HEK293T (cell line): ENCODE measurements at regions not wholly inside any gene's neighbourhood (a gene's known extent, or its start where the extent isn't known, plus 50 kb on each side); places are given as distances from the start of the nearest gene placed in this dataset.

Experiments used
- CTCF ChIA-PET: fragments of 350-600 bp; formaldehyde crosslinking; extraction: SDS; loops from one replicate; lab custom pipeline; 2021; ENCODE audit warnings: antibody characterized with exemption, inconsistent platforms; lab: Yijun Ruan, JAX
- POLR2A ChIA-PET: fragments of 350-600 bp; formaldehyde crosslinking; extraction: SDS; loops from one replicate; lab custom pipeline; 2020; ENCODE audit warnings: antibody characterized with exemption, inconsistent platforms; lab: Yijun Ruan, JAX
- DNase-seq: peaks from one replicate; pipeline ENCODE4 v3.0.0; 2012; ENCODE audit warnings: mixed read lengths; ENCODE audit errors: extremely low spot score
- ARNT ChIP-seq: fragments of 450-650 bp; IDR thresholded peaks from 2 replicates; pipeline ENCODE4 v1.6.1; 2017; ENCODE audit warnings: mild to moderate bottlenecking
- BHLHE40 ChIP-seq: fragments of 450-650 bp; IDR thresholded peaks from 2 replicates; pipeline ENCODE4 v1.6.1; 2016; ENCODE audit warnings: mild to moderate bottlenecking, moderate library complexity, borderline replicate concordance
- CTBP1 ChIP-seq: fragments of 450-650 bp; IDR thresholded peaks from 2 replicates; pipeline ENCODE4 v1.6.1; 2016; ENCODE audit warnings: borderline replicate concordance
- ELF4 ChIP-seq: fragments of 450-650 bp; IDR thresholded peaks from 2 replicates; pipeline ENCODE4 v1.6.1; 2017; ENCODE audit warnings: antibody characterized with exemption
- FOXA1 ChIP-seq: fragments of 450-650 bp; IDR thresholded peaks from 2 replicates; pipeline ENCODE4 v1.6.1; 2016; ENCODE audit warnings: mild to moderate bottlenecking
- FOXK2 ChIP-seq: fragments of 450-650 bp; IDR thresholded peaks from 2 replicates; pipeline ENCODE4 v1.6.1; 2016; ENCODE audit warnings: mild to moderate bottlenecking
- FOXM1 ChIP-seq: fragments of 450-650 bp; IDR thresholded peaks from 2 replicates; pipeline ENCODE4 v1.6.1; 2017; ENCODE audit warnings: mild to moderate bottlenecking, borderline replicate concordance
- HDGF ChIP-seq: fragments of 450-650 bp; IDR thresholded peaks from 2 replicates; pipeline ENCODE4 v1.6.1; 2017; ENCODE audit warnings: antibody characterized with exemption, borderline replicate concordance
- L3MBTL2 ChIP-seq: fragments of 450-650 bp; conservative IDR thresholded peaks from 2 replicates; pipeline ENCODE4 v1.6.1; 2016; ENCODE audit warnings: mild to moderate bottlenecking
- LEF1 ChIP-seq: fragments of 450-650 bp; IDR thresholded peaks from 2 replicates; pipeline ENCODE4 v1.6.1; 2017; ENCODE audit warnings: mild to moderate bottlenecking, borderline replicate concordance
- NFRKB ChIP-seq: fragments of 450-650 bp; IDR thresholded peaks from 2 replicates; pipeline ENCODE4 v1.6.1; 2016; ENCODE audit warnings: mild to moderate bottlenecking, moderate library complexity
- SP1 ChIP-seq: fragments of 450-650 bp; IDR thresholded peaks from 2 replicates; pipeline ENCODE4 v1.6.1; 2017
- SUZ12 ChIP-seq: fragments of 450-650 bp; IDR thresholded peaks from 2 replicates; pipeline ENCODE4 v1.6.1; 2016; ENCODE audit warnings: mild to moderate bottlenecking
- TARDBP ChIP-seq: fragments of 450-650 bp; IDR thresholded peaks from 2 replicates; pipeline ENCODE4 v1.6.1; 2016
- ZNF384 ChIP-seq: fragments of 450-650 bp; IDR thresholded peaks from 2 replicates; pipeline ENCODE4 v1.6.1; 2016
- TF ChIP-seq, protein P1 (sequence below): fragments of 450-650 bp; IDR thresholded peaks from 2 replicates; pipeline ENCODE4 v1.6.1; 2016

DNA sequence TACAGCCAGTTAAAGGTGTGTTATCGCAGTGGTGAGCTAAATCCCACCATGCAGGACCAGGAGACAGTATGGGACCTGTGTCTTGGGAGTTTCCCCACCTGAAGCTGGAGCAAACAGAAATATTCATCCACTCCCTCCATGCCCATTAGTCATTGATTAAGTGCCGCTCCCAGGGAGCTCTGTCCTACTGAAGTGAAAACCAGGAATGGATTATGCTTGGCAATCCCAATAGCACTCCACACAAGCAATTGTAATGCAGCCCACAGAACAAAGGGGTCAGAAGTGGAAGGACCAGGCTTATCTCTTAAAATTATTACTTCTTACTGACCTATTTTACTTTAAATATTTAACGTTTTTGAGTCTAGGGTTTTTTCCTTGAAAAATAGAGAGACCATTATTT lies 1005.4 kb downstream of the ADGRL2 start:
- no peak for TF ChIP-seq CTBP1
- TF ChIP-seq LEF1: no peak
- TF ChIP-seq ELF4: no peak
- TF ChIP-seq ZNF384: no peak
- no peak for TF ChIP-seq TARDBP
- TF ChIP-seq SUZ12: no peak
- TF ChIP-seq, protein P1, sequence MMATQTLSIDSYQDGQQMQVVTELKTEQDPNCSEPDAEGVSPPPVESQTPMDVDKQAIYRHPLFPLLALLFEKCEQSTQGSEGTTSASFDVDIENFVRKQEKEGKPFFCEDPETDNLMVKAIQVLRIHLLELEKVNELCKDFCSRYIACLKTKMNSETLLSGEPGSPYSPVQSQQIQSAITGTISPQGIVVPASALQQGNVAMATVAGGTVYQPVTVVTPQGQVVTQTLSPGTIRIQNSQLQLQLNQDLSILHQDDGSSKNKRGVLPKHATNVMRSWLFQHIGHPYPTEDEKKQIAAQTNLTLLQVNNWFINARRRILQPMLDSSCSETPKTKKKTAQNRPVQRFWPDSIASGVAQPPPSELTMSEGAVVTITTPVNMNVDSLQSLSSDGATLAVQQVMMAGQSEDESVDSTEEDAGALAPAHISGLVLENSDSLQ: no peak
- TF ChIP-seq FOXK2: no peak
- no peak for TF ChIP-seq SP1
- TF ChIP-seq BHLHE40: no peak
- TF ChIP-seq HDGF: no peak
- POLR2A ChIA-PET: no interaction called here
- DNase-seq: no peak
- CTCF ChIA-PET: no interaction called here

DNA sequence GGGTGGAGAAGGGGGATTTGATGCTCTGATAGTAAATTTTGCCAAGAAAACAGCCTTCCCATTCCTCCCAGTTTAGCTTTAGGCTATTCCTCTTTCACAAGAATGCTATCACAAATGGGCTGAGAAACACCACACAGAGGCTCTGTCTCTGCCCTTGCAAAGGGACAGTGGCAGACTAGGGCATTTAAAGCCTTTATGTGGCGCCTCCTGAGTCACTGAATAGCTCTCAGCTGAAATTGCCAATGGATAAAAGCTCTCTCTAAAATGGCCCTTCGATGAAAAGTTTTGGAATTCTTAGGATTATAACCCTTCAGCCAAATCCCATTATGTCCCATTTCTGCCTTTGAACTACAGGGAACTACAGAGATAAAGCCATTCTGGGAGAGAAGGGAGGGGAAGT lies 1000.4 kb downstream of the ADGRL2 start:
- DNase-seq: no peak
- TF ChIP-seq, protein P1: no peak
- TF ChIP-seq ZNF384 (no peak), ELF4 (no peak)
- CTCF ChIA-PET: no interaction called here
- POLR2A ChIA-PET: no interaction called here

DNA sequence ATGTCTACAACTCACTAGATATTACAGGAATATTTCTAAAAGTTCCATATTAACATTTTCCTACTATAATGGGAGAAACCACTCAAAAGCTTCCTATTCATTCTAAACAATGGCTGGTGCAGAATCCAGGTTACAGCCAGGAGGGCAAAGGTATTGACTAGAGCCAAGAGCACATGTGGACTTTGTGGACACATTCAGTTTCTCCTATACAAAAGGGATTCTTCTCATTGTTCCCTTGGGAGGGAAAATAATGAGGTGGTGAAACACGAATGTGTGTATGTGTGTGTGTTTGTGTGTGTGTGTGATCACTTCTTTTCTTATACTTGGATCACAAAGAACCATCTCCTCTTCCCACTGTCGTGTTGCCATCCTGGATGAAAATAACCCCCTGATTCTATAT lies 1000.0 kb downstream of the ADGRL2 start:
- ChIA-PET POLR2A (no interaction called here), CTCF (no interaction called here)
- DNase-seq: no peak
- TF ChIP-seq SUZ12: no peak
- no peak for TF ChIP-seq CTBP1
- TF ChIP-seq, protein P1: no peak
- no peak for TF ChIP-seq SP1
- no peak for TF ChIP-seq FOXM1
- no peak for TF ChIP-seq L3MBTL2
- TF ChIP-seq NFRKB: no peak
- TF ChIP-seq ELF4: no peak
- no peak for TF ChIP-seq ZNF384

DNA sequence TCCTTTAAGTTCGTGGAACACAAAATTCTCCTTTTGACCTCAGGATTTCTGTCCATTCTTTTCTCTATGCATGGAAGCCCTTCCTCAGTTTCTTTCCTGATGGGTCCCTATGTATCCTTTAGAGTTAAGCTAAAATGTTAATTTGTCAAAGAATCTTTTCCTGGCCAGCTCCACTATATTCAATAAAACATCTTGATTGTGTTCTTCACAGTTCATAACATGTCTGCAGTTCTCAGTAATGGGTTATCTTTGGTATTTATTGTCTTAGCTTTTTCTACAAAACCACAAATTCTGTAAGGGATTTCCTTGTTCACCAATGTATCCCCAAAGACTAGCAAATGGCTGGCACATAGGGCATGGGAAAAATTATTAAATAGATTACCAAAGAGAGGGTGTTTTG lies 998.5 kb downstream of the ADGRL2 start:
- TF ChIP-seq ZNF384: no peak
- TF ChIP-seq TARDBP: no peak
- no peak for TF ChIP-seq NFRKB
- TF ChIP-seq HDGF: no peak
- no peak for TF ChIP-seq BHLHE40
- TF ChIP-seq FOXK2: no peak
- TF ChIP-seq, protein P1: no peak
- TF ChIP-seq FOXA1: no peak
- no peak for TF ChIP-seq CTBP1
- TF ChIP-seq LEF1: no peak
- no peak for TF ChIP-seq ELF4
- no peak for TF ChIP-seq SP1
- no peak for TF ChIP-seq L3MBTL2
- no peak for TF ChIP-seq FOXM1
- ChIA-PET CTCF (no interaction called here), POLR2A (no interaction called here)

DNA sequence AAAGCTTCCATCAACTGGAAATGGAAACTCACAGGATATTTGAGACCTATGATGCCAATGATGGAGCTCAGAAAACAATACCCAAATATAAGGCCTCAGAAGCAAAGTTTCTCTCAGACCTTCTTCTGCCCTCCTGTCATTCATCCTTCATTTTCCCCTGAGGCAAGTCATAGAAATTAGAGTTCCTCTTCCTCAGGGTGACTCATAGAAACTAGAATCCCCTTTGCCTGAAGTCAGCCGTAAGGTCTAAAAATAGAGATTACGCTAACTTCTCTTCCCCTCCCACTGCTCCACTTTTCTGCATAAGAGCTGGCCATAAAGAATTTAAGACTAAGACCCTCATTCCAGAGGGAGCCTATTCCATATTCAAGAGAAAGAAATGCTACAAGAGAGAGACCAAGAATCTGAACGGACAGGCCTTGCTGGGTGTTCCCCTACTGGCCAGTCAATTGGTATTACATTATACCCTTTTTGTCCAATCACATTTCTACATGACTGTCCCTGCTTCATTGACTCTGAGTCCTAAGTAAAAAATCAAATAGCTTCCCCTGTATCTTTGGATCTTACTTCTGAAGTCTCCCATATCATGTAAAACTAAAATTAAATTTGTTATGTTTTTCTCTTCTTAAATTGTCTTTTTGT lies 994.9 kb downstream of the ADGRL2 start:
- DNase-seq: no peak
- POLR2A ChIA-PET: no interaction called here
- CTCF ChIA-PET: interaction anchor here (1.5 to 1.7 kb wide), 2 partner anchors 9 to 13 kb away, joined by 4 to 5 read pairs; no protein-coding TSS in a partner anchor
- no peak for TF ChIP-seq SUZ12
- TF ChIP-seq, protein P1: 0 out of 2 replicates have a peak, but pooled peaks have one; percentile 19
- TF ChIP-seq FOXA1: no peak
- no peak for TF ChIP-seq CTBP1
- no peak for TF ChIP-seq ARNT
- no peak for TF ChIP-seq LEF1
- TF ChIP-seq BHLHE40: no peak

More for the DNA sequence above, 998.5 kb downstream of the ADGRL2 start:
- no peak for DNase-seq

DNA sequence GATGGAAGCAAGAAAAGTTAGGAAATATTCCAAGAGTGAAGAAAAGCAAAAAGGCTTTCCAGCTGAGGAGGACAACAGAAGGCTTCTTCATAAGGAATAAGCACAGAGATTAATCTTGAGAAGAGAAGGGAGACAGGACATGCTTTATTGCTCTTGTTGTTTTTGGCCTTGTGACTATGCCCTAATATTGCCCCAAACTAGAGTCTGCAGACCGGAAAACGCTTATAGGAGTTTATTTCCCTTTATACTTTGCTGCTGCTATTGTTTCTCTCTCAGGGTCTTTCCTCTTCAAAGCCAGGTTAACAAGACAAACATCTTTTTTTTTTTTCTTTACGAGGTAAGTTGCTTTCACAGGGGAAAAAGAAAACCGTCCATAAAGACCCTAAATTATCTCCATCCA lies 991.4 kb downstream of the ADGRL2 start:
- TF ChIP-seq FOXK2: no peak
- TF ChIP-seq FOXM1: no peak
- TF ChIP-seq ELF4: no peak
- no peak for TF ChIP-seq FOXA1
- no peak for TF ChIP-seq BHLHE40
- TF ChIP-seq TARDBP: no peak
- no peak for TF ChIP-seq L3MBTL2
- no peak for TF ChIP-seq LEF1
- TF ChIP-seq, protein P1: no peak
- TF ChIP-seq ARNT: no peak
- TF ChIP-seq CTBP1: no peak
- no peak for TF ChIP-seq SUZ12
- TF ChIP-seq ZNF384: no peak
- no peak for TF ChIP-seq NFRKB
- TF ChIP-seq HDGF: no peak
- TF ChIP-seq SP1: no peak
- CTCF ChIA-PET: no interaction called here
- POLR2A ChIA-PET: no interaction called here
- DNase-seq: no peak
